GM18507 (cell line): ENCODE measurements at regions not wholly inside any gene's neighbourhood (a gene's known extent, or its start where the extent isn't known, plus 50 kb on each side); places are given as distances from the start of the nearest gene placed in this dataset.
"Not testable (repeated sequence)": the region's sequence is repeated elsewhere in the genome, so short reads cannot be mapped to it uniquely, and the experiment has no call there.

Experiments
- DNase-seq: peaks from one replicate; pipeline ENCODE4 v3.0.0; 2011; ENCODE audit warnings: low read depth; ENCODE audit not compliant: insufficient read length; ENCODE audit errors: extremely low spot score
- FAIRE-seq: peaks from 2 replicates; lab custom pipeline; 2011; peaks lifted over from hg19 to GRCh38; lab: Jason Lieb, UNC

GRCh38 chr3:86887876-86888275 lies 103.1 kb downstream of the VGLL3 start:
- no peak for DNase-seq
- no peak for FAIRE-seq

GRCh38 chr3:86880066-86880465 lies 110.9 kb downstream of the VGLL3 start:
- DNase-seq: no peak
- FAIRE-seq: no peak

GRCh38 chr3:86876504-86877181 lies 114.3 kb downstream of the VGLL3 start:
- not testable (repeated sequence) for DNase-seq, FAIRE-seq

DNA sequence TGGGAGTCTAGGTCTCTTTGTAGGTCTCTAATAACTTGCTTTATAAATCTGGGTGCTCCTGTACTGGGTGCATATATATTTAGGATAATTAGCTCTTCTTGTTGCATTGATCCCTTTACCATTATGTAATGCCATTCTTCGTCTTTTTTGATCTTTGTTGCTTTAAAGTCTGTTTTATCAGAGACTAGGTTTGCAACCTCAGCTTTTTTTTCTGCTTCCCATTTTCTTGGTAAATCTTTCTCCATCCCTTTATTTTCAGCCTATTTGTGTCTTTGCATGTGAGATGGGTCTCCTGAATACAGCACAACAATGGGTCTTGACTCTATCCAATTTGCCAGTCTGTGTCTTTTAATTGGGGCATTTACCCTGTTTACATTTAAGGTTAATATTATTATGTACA lies 116.2 kb downstream of the VGLL3 start:
- FAIRE-seq, DNase-seq: not testable (repeated sequence)

- DNase-seq: no peak
- FAIRE-seq: no peak
Measured at GRCh38 chr3:86869566-86869965, 121.4 kb downstream of the VGLL3 start.

DNA sequence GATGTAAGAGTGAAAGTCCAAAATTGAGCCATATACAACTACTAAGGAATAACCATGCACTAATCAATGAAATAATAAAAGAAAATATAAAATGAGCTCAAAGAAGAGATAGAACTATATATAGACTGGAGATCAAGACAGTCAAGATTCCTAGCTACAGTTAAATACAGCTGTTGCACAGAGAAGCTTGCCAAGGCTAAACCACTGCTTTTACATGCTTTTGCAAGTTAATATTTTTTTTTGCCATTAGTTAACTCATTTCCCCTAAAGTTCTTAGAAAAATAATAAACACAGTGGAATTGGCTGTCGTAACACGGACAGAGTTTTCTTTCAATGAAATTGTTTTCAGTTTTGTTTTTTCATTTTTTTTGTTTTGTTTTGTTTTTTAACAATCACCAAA lies 123.0 kb downstream of the VGLL3 start:
- DNase-seq (no peak), FAIRE-seq (no peak)

GRCh38 chr3:86865506-86865905 lies 125.4 kb downstream of the VGLL3 start:
- FAIRE-seq: no peak
- DNase-seq: no peak

- FAIRE-seq: no peak
- DNase-seq: no peak
Measured at GRCh38 chr3:86856711-86857110, 134.2 kb downstream of the VGLL3 start.

- DNase-seq (no peak), FAIRE-seq (no peak)
Measured at GRCh38 chr3:86849991-86850390, 141.0 kb downstream of the VGLL3 start.

DNA sequence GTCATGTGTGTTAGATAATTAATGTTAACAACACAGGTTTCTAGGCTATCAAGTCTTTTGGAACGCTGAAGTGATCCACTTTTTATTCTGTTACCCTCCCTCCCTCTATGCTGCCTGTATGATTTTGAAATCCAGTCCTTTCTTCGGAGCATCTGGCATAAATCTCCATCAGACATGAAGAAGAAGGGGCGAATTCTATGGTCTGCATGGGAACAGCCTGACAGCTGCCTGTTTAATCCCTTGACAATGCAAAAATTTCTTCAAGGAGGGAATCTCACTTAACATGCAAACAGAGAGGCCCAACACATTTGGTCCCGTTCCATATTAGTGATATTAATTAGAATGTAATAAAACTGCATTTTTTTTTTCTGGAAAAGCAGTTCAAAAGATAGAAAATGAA lies 145.2 kb downstream of the VGLL3 start:
- FAIRE-seq (no peak), DNase-seq (no peak)

DNA sequence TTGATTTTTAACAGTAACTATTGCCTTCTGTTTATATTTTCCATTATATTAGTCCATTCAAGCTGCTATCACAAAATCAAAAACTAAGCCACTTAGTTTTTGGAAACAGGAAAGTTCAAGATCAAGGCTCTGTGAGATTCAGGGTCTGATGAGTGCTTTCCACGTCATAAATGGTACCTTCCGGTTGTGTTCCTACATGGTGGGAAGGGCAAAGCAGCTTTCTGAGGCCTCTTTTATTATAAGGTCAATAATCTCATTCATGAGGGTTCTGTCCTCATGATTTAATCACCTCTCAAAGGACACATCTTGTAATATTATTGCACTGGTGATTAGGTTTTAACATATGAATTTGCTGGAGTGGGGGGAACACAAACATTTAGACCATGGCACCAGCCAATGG lies 152.0 kb downstream of the VGLL3 start:
- no peak for DNase-seq
- no peak for FAIRE-seq

- FAIRE-seq (no peak), DNase-seq (no peak)
Measured at GRCh38 chr3:86837871-86838270, 153.1 kb downstream of the VGLL3 start.

DNA sequence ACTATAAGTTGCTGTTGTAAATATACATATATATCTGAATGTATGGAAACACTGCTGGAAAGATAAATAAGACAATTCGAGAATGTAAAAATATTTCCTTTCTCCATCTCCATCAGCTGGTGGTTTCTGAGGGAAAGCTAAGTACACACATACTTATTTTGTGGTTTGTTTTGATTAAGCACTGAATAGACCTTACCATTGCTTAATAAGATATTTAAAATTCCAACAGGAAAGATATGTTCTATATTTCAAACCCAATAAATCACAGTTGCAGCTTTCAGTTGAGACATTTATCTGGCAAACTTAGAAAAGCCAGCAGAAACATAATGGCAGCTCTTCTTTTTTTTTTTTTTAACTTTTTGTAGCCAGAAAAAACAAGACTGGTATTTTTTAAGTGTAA lies 160.4 kb downstream of the VGLL3 start:
- DNase-seq (no peak), FAIRE-seq (no peak)

GRCh38 chr3:86828751-86829150 lies 162.2 kb downstream of the VGLL3 start:
- FAIRE-seq: no peak

DNA sequence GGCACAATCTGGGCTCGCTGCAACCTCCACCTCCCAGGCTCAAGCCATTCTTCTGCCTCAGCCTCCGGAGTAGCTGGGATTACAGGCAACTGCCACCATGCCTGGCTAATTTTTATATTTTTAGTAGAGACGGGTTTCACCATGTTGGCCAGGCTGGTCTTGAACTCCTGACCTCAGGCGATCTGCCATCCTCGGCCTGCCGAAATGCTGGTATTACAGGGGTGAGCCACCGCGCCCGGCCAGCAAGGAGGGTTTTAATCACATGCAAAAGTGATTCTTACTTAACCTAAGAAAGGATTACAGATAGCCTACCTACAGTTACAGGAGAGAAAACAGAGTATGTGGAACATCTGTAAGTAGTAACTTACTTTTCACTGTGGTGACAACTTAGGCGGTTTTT lies 163.4 kb downstream of the VGLL3 start:
- not testable (repeated sequence) for DNase-seq, FAIRE-seq

More at GRCh38 chr3:86828751-86829150, 162.2 kb downstream of the VGLL3 start:
- no peak for DNase-seq

DNA sequence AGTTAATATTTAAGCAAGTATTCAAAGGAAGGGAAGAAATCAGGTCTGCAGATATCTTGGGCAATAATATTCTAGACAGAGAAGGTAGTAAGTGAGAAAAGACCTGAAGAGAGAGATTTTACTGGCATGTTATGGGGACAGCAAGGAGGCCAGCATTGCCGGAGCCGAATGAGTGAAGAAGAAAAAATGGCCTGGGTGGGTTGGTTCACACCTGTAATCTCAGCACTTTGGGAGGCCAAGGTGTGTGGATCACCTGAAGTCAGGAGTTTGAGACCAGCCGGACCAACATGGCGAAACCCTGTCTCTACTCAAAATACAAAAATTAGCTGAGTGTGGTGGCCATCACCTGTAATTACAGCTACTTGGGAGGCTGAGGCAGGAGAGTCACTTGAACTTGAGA lies 164.7 kb downstream of the VGLL3 start:
- DNase-seq: no peak
- FAIRE-seq: no peak

DNA sequence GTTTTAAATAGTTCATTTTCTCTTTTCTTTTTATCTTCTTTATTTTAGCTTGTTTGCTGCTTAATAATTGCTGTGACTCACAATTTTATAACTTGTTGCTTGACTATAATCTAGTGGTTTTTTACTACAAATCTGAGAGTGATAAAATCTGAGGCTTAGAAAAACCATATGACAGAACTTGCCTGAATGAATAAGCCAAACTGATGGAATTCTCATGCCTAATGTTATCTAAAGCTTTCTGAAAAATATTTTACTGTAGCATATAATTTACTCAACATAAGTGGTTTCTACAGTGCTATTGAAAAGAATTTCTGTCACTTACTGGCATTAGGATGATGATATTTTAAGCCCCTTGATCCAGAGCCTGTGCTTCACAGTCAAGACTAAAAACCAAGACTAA lies 175.1 kb downstream of the VGLL3 start:
- no peak for FAIRE-seq
- DNase-seq: no peak

DNA sequence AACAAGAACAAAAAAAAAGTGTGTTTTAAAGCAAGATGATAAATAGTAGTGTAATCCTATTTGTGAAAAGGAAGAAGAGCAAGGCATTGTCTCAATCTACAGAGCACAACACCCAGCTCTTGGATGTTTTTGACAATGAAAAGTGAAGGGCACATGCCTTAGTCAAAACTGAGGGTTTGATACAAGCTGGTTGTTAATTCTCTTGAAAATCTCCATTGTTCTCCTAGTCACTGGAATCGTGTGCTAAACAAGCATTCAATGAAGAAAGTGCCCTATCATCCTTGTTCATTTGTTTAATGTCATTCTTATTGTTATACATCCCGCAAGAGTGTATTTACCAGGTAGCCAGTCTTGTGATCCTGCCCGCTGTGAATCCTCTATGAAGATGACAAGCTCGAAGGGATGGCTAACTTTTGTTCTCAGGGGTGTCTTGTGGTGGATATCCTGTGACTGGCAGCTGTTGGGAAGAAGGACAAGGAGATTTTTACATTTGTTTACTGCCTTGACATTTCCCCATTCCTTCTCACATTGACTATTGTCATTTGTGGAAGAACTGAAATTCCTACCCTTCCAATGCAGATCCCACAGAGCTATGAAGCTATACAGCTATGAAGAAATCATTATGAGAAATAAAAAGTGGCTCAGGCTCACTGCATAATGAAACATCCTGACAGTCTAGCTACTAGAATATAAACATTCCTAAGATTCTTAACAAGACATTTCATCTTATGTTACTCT lies 175.9 kb downstream of the VGLL3 start:
- FAIRE-seq (no peak), DNase-seq (no peak)

DNA sequence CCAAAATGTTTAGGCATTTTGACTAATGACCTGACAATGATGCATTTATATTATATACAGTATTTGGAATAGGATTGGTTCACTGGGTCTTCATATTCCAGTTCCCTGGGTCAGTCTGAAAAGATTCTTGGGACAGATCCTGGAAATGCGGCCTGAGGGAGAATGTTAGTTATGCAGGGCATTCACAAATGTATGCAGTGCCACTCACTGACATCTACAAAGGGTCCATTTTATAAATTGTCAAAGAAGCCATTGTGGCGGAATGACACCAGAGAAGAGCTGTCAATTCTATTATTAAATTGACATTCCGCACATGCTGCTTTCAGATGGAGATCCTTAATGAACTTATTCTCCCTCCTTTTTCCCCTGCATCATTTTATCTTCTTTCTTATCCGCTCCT lies 176.6 kb downstream of the VGLL3 start:
- FAIRE-seq (no peak), DNase-seq (no peak)

DNA sequence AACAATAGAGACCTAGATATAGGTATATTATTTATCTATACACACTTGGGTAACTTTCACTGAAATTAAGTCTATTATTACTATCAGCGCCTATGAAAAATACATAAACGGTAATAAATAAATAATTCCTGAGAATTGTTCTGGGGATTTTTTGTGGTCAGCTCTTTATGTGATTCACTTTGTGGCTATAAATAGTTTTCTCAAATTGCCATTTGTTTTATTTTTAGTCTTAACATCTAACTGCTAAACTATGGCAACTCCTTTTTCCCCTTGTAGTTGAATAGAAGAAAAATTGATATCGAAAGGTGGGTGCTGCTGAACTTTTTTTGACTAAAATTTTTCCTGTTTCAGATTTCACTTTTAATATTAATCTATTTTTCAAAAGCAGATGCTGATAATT lies 189.0 kb downstream of the VGLL3 start:
- DNase-seq (no peak), FAIRE-seq (no peak)

- no peak for DNase-seq
- FAIRE-seq: no peak
Measured at GRCh38 chr3:86801066-86801465, 189.9 kb downstream of the VGLL3 start.
